ENCODE measurements at regions not wholly inside any gene's neighbourhood (a gene's known extent, or its start where the extent isn't known, plus 50 kb on each side); places are given as distances from the start of the nearest gene placed in this dataset.

GRCh38 chr5:174327896-174328295 lies 282.4 kb downstream of the NSG2 start:
- TF ChIP-seq CTCF (IDR thresholded peaks at IDR 0.05) (no peak), POLR2A (IDR thresholded peaks at IDR 0.05) (no peak)
